Urinary bladder (tissue), 3 donors: ENCODE measurements at regions not wholly inside any gene's neighbourhood (a gene's known extent, or its start where the extent isn't known, plus 50 kb on each side); places are given as distances from the start of the nearest gene placed in this dataset.
A peak's percentile ranks its signal among the peaks of the same experiment; 100 is the strongest.

ENCODE experiments used
- DNase-seq: peaks from one replicate; pipeline ENCODE4 v3.0.0-alpha.2; 2015; ENCODE audit errors: extremely low spot score
- H3K27ac ChIP-seq: one replicate; pipeline ENCODE4 v1.5.1; 2013; ENCODE audit warnings: low read depth, mild to moderate bottlenecking, moderate library complexity
- H3K36me3 ChIP-seq: one replicate; pipeline ENCODE4 v1.6.1; 2013; ENCODE audit warnings: mild to moderate bottlenecking, moderate library complexity; ENCODE audit not compliant: insufficient read depth
- H3K4me1 ChIP-seq: one replicate; pipeline ENCODE4 v1.6.1; 2013; ENCODE audit warnings: mild to moderate bottlenecking, moderate library complexity; ENCODE audit not compliant: insufficient read depth
- H3K4me3 ChIP-seq: one replicate; pipeline ENCODE4 v1.5.1; 2013; ENCODE audit warnings: low read depth, low read length
- WGBS: extraction: QIAGEN DNeasy Blood & Tissue Kit; methylation state at CpG from one replicate; pipeline ENCODE4 v1.1.7; 2013; 5-methylcytosine and 5-hydroxymethylcytosine counted together
- donor health status: healthy with polysubstance abuse.
- donor health status: healthy.

- no peaks in the 10 kb centered on the region for H3K36me3 ChIP-seq
- H3K27ac ChIP-seq, result no peak overlapping the region
- no peaks in the 10 kb centered on the region for H3K4me1 ChIP-seq
- H3K4me3 ChIP-seq, result no peak overlapping the region
- no peak for DNase-seq
- WGBS, result 52% methylated on average over 38 of the region's 38 CpGs
Observed at GRCh38 chr16:87125206-87126155, 191.7 kb downstream of the C16orf95 start.

GRCh38 chr16:87126403-87127025 lies 190.7 kb downstream of the C16orf95 start:
- DNase-seq, result no peak
- no peak overlapping the region for H3K27ac ChIP-seq

GRCh38 chr16:87127061-87127765 lies 190.0 kb downstream of the C16orf95 start:
- WGBS, result 30% methylated on average over 23 of the region's 23 CpGs
- DNase-seq, result peak; percentile 36
- Histone ChIP-seq H3K27ac (peak overlapping the region; percentile 63), H3K4me3 (no peak overlapping the region), H3K36me3 (no peaks in the 10 kb centered on the region), H3K4me1 (no peaks in the 10 kb centered on the region)

More at GRCh38 chr16:87126403-87127025, 190.7 kb downstream of the C16orf95 start:
- WGBS, result 70% methylated on average over 13 of the region's 13 CpGs
- Histone ChIP-seq H3K4me1 (no peaks in the 10 kb centered on the region), H3K4me3 (no peak overlapping the region), H3K36me3 (no peaks in the 10 kb centered on the region)

- H3K27ac ChIP-seq, result no peak overlapping the region
- H3K36me3 ChIP-seq, result no peaks in the 10 kb centered on the region
- 90% methylated on average over 6 of the region's 6 CpGs for WGBS
- no peak overlapping the region for H3K4me3 ChIP-seq
- no peaks in the 10 kb centered on the region for H3K4me1 ChIP-seq
- DNase-seq, result no peak
Observed at GRCh38 chr16:87127766-87128147, 189.4 kb downstream of the C16orf95 start.

- Histone ChIP-seq H3K36me3 (no peaks in the 10 kb centered on the region), H3K4me3 (no peak overlapping the region), H3K27ac (no peak overlapping the region), H3K4me1 (no peaks in the 10 kb centered on the region)
- WGBS, result 77% methylated on average over 4 of the region's 4 CpGs
- DNase-seq, result no peak
Observed at GRCh38 chr16:87129771-87130170, 187.4 kb downstream of the C16orf95 start.

GRCh38 chr16:87131061-87131995 lies 185.9 kb downstream of the C16orf95 start:
- no peak for DNase-seq
- 82% methylated on average over 16 of the region's 16 CpGs for WGBS
- Histone ChIP-seq H3K4me1 (no peaks in the 10 kb centered on the region), H3K36me3 (no peaks in the 10 kb centered on the region), H3K27ac (no peak overlapping the region), H3K4me3 (no peak overlapping the region)

GRCh38 chr16:87131996-87132345 lies 185.2 kb downstream of the C16orf95 start:
- no peak overlapping the region for H3K27ac ChIP-seq
- H3K4me3 ChIP-seq, result no peak overlapping the region
- no peaks in the 10 kb centered on the region for H3K36me3 ChIP-seq
- WGBS, result 79% methylated on average over 6 of the region's 6 CpGs
- H3K4me1 ChIP-seq, result no peaks in the 10 kb centered on the region
- no peak for DNase-seq

- 34% methylated on average over 20 of the region's 20 CpGs for WGBS
- Histone ChIP-seq H3K27ac (no peak overlapping the region), H3K4me3 (no peak overlapping the region), H3K4me1 (no peaks in the 10 kb centered on the region), H3K36me3 (no peaks in the 10 kb centered on the region)
- no peak for DNase-seq
Observed at GRCh38 chr16:87132361-87133014, 184.7 kb downstream of the C16orf95 start.

GRCh38 chr16:87133112-87133850 lies 183.9 kb downstream of the C16orf95 start:
- 88% methylated on average over 21 of the region's 21 CpGs for WGBS
- Histone ChIP-seq H3K27ac (no peak overlapping the region), H3K4me1 (no peaks in the 10 kb centered on the region), H3K4me3 (no peak overlapping the region), H3K36me3 (no peaks in the 10 kb centered on the region)
- DNase-seq, result no peak

GRCh38 chr16:87133966-87134627 lies 183.1 kb downstream of the C16orf95 start:
- Histone ChIP-seq H3K36me3 (no peaks in the 10 kb centered on the region), H3K27ac (no peak overlapping the region), H3K4me1 (no peaks in the 10 kb centered on the region), H3K4me3 (no peak overlapping the region)
- no peak for DNase-seq
- WGBS, result 94% methylated on average over 17 of the region's 17 CpGs

GRCh38 chr16:87134628-87134995 lies 182.6 kb downstream of the C16orf95 start:
- WGBS, result 82% methylated on average over 7 of the region's 7 CpGs
- Histone ChIP-seq H3K36me3 (no peaks in the 10 kb centered on the region), H3K4me3 (no peak overlapping the region), H3K4me1 (no peaks in the 10 kb centered on the region), H3K27ac (no peak overlapping the region)
- DNase-seq, result no peak
